Endothelial cell of umbilical vein (primary cell): ENCODE measurements at regions not wholly inside any gene's neighbourhood (a gene's known extent, or its start where the extent isn't known, plus 50 kb on each side); places are given as distances from the start of the nearest gene placed in this dataset.

Source experiments
- BruUV-seq: library from RNA; stranded (reverse); fragments of 400-500 nt; replicated peaks from 2 replicates; lab custom pipeline; 2021; lab: Mats Ljungman, UMichigan
- CTCF ChIA-PET: fragments of 300-600, 350-600 bp; sonication (Branson Sonifier 250); formaldehyde crosslinking; loops from one replicate; lab custom pipeline; 2021; ENCODE audit warnings: antibody characterized with exemption, inconsistent platforms; lab: Charles Lee
- POLR2A ChIA-PET: fragments of 300-600, 350-600 bp; sonication (Branson Sonifier 250); formaldehyde crosslinking; loops from one replicate; lab custom pipeline; 2021; ENCODE audit warnings: antibody characterized with exemption, inconsistent platforms; lab: Charles Lee
- DNase-seq: peaks from one replicate; pipeline ENCODE4 v3.0.0-alpha.2; 2011; ENCODE audit warnings: low read depth, low spot score
- FAIRE-seq: peaks from 2 replicates; lab custom pipeline; 2011; peaks lifted over from hg19 to GRCh38; lab: Jason Lieb, UNC
- H2AFZ ChIP-seq: 2 replicates; pipeline ENCODE4 v1.6.0; 2012; ENCODE audit warnings: low read depth, low read length, control low read depth, inconsistent platforms
- H3K27ac ChIP-seq: 2 replicates; pipeline ENCODE4 v1.5.1; 2011; ENCODE audit warnings: low read depth, mild to moderate bottlenecking, control low read depth, low read length, moderate library complexity; ENCODE audit not compliant: insufficient read depth
- H3K27me3 ChIP-seq, 2 experiments: 2 replicates each; pipeline versions ENCODE4 v1.6.0 to v1.6.1; 2011; ENCODE audit warnings: low read length in 2 of 2, mixed read lengths in 1 of 2; ENCODE audit not compliant: control insufficient read depth in 2 of 2, insufficient read depth in 2 of 2
- H3K36me3 ChIP-seq, 2 experiments: 2 replicates in 1 of 2; 3 replicates in 1 of 2; pipeline ENCODE4 v1.5.1; 2011; ENCODE audit warnings: low read length in 2 of 2, mild to moderate bottlenecking in 1 of 2, moderate library complexity in 1 of 2; ENCODE audit not compliant: control insufficient read depth in 2 of 2, insufficient read depth in 2 of 2; ENCODE audit errors: extremely low read depth in 1 of 2
- H3K4me1 ChIP-seq: 3 replicates; pipeline ENCODE4 v1.5.1; 2011; ENCODE audit warnings: mild to moderate bottlenecking, low read length; ENCODE audit not compliant: control insufficient read depth, insufficient read depth; ENCODE audit errors: extremely low read depth
- H3K4me2 ChIP-seq: 2 replicates; pipeline ENCODE4 v1.6.1; 2011; ENCODE audit warnings: low read length, control low read depth, mixed read lengths; ENCODE audit not compliant: insufficient read depth
- H3K4me3 ChIP-seq, 3 experiments: fragments of 200-600 bp in 1 of 3; sonication (generic), shearing (Covaris generic) in 1 of 3; replicated peaks in 1 of 3; 2 replicates each; pipeline ENCODE4 v1.5.1; 2011 to 2016; ENCODE audit warnings: control low read depth in 3 of 3, low read length in 3 of 3, mild to moderate bottlenecking in 2 of 3, inconsistent platforms in 1 of 3, low read depth in 1 of 3, moderate library complexity in 1 of 3; ENCODE audit not compliant: insufficient read depth in 1 of 3
- H3K79me2 ChIP-seq: 2 replicates; pipeline ENCODE4 v1.6.0; 2012; ENCODE audit warnings: low read length, inconsistent platforms; ENCODE audit not compliant: control insufficient read depth, insufficient read depth
- H3K9ac ChIP-seq: replicated peaks from 2 replicates; pipeline ENCODE3; 2011; ENCODE audit warnings: low read length, control low read depth; ENCODE audit not compliant: insufficient read depth; ENCODE audit errors: extremely low read depth
- H3K9me1 ChIP-seq: replicated peaks from 3 replicates; pipeline ENCODE4 v1.6.0; 2011; ENCODE audit warnings: mild to moderate bottlenecking, low read length; ENCODE audit not compliant: control insufficient read depth, insufficient read depth; ENCODE audit errors: extremely low read depth
- H3K9me3 ChIP-seq: replicated peaks from 2 replicates; pipeline ENCODE4 v1.5.1; 2012; ENCODE audit warnings: low read length, inconsistent platforms; ENCODE audit not compliant: control insufficient read depth, insufficient read depth
- H4K20me1 ChIP-seq: replicated peaks from 2 replicates; pipeline ENCODE3; 2011; ENCODE audit warnings: mild to moderate bottlenecking, low read length; ENCODE audit not compliant: control insufficient read depth, insufficient read depth; ENCODE audit errors: extremely low read depth
- CTCF ChIP-seq, 2 donors: IDR thresholded peaks; 1 replicate in 1 of 2; 2 replicates in 1 of 2; pipeline ENCODE4 v1.5.1; 2011; ENCODE audit warnings: low read length in 2 of 2, mild to moderate bottlenecking in 2 of 2, moderate library complexity in 2 of 2, control low read depth in 1 of 2, inconsistent platforms in 1 of 2, low read depth in 1 of 2; ENCODE audit not compliant: insufficient read depth in 1 of 2; ENCODE audit errors: extremely low read depth in 1 of 2
- EZH2 ChIP-seq: IDR thresholded peaks from 2 replicates; pipeline ENCODE4 v1.6.1; 2012; ENCODE audit warnings: borderline replicate concordance, low read depth, mild to moderate bottlenecking, moderate library complexity, low read length, inconsistent platforms; ENCODE audit not compliant: severe bottlenecking
- FOS ChIP-seq: IDR thresholded peaks from 2 replicates; pipeline ENCODE4 v1.6.1; 2011; ENCODE audit warnings: mild to moderate bottlenecking, low read length, moderate library complexity, borderline replicate concordance; ENCODE audit not compliant: insufficient read depth
- GATA2 ChIP-seq: IDR thresholded peaks from 2 replicates; pipeline ENCODE4 v1.7.0; 2011; ENCODE audit warnings: low read depth, mild to moderate bottlenecking, moderate library complexity, mixed read lengths, low read length; ENCODE audit not compliant: insufficient read length, insufficient read depth
- JUN ChIP-seq: IDR thresholded peaks from 2 replicates; pipeline ENCODE4 v1.6.1; 2011; ENCODE audit warnings: borderline replicate concordance, low read depth; ENCODE audit not compliant: insufficient read length, insufficient read depth
- MYC ChIP-seq: IDR thresholded peaks from one replicate; pipeline ENCODE4 v1.6.1; 2011; ENCODE audit warnings: mild to moderate bottlenecking, low read depth, low read length
- POLR2A ChIP-seq: IDR thresholded peaks from 2 replicates; pipeline ENCODE4 v1.6.1; 2012; ENCODE audit warnings: low read depth, mild to moderate bottlenecking, control low read depth, low read length
- POLR2AphosphoS5 ChIP-seq: IDR thresholded peaks from 2 replicates; pipeline ENCODE4 v1.6.1; 2012; ENCODE audit warnings: low read depth, mild to moderate bottlenecking, control low read depth, low read length, moderate library complexity; ENCODE audit not compliant: insufficient read depth
- dilution Hi-C: fragments of 300-500 bp; cut with MboI; formaldehyde crosslinking; loops from one replicate; pipeline ENCODE4 v1.15.0; 2019; ENCODE audit warnings: low sequenced_read_pairs; ENCODE audit not compliant: extremely low pct_ligation_motif_present
- intact Hi-C: fragments of 100-400 bp; cut with micrococcal nuclease; formaldehyde crosslinking; loops from one replicate; pipeline ENCODE4 v1.10.0; 2022
- TF ChIP-seq, protein P1 (sequence below): IDR thresholded peaks from 2 replicates; pipeline ENCODE4 v1.6.1; 2011; ENCODE audit not compliant: insufficient read depth, insufficient read length

- no TSS peak for BruUV-seq
- Histone ChIP-seq H3K9ac (no peak overlapping the region), H3K4me3 (no peak overlapping the region), H3K27ac (no peak overlapping the region), H3K9me3 (no peaks in the 10 kb centered on the region), H3K36me3 (no peaks in the 10 kb centered on the region), H3K4me2 (no peak overlapping the region), H3K27me3 (no peaks in the 10 kb centered on the region), H3K9me1 (no peaks in the 10 kb centered on the region), H2AFZ (no peak overlapping the region), H3K4me1 (no peaks in the 10 kb centered on the region), H3K79me2 (no peaks in the 10 kb centered on the region), H4K20me1 (no peaks in the 10 kb centered on the region)
- TF ChIP-seq FOS (no peak), MYC (no peak), GATA2 (no peak), CTCF (IDR thresholded peaks at IDR 0.05; ENCODE audit: extremely low read depth in 1 of 2, insufficient read depth in 1 of 2, low read depth in 1 of 2, low read length in 2 of 2) (no peak), POLR2AphosphoS5 (no peak), EZH2 (no peak), JUN (no peak), POLR2A (no peak)
- TF ChIP-seq, protein P1, sequence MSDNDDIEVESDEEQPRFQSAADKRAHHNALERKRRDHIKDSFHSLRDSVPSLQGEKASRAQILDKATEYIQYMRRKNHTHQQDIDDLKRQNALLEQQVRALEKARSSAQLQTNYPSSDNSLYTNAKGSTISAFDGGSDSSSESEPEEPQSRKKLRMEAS = no peak
- intact Hi-C loops (no loop called here), dilution Hi-C loops (no loop called here)
- DNase-seq (no peak), FAIRE-seq (no peak)
- ChIA-PET POLR2A (no interaction called here), CTCF (interaction anchor here (0.5 to 1.9 kb wide), 6 partner anchors 11 to 766 kb away, joined by 3 to 11 read pairs (median 3); no protein-coding TSS in a partner anchor)
Measured at GRCh38 chr14:23899788-23900187, 53.8 kb upstream of the DHRS4 start.
